GM21529 (cell line): ENCODE measurements at regions not wholly inside any gene's neighbourhood (a gene's known extent, or its start where the extent isn't known, plus 50 kb on each side); places are given as distances from the start of the nearest gene placed in this dataset.

ENCODE experiments used
- ATAC-seq: cut with Tn5 transposase; IDR thresholded peaks from one replicate; pipeline ENCODE4 v1.9.1; 2021; ENCODE audit not compliant: unreplicated experiment

GRCh38 chr1:204736836-204737235 is 51.3 kb upstream of the LRRN2 start:
- ATAC-seq, result no peak

DNA sequence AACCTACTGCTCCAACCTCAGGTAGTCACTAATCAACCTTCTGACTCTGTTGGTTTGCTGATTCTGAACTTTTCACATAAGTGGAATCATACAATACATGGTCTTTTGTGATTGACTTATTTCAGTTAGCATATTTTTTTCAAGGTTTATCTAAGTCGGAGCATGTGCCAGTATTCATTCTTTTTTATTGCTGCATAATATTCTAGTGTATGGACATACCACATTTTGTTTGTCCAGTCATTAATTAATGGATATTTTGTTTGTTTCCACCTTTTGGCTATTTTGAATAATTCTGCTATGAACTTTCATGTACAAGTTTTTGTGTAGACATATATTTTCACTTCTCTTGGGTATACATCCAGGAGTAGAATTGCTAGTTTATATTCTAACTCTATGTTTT is 53.0 kb upstream of the LRRN2 start:
- no peak for ATAC-seq

DNA sequence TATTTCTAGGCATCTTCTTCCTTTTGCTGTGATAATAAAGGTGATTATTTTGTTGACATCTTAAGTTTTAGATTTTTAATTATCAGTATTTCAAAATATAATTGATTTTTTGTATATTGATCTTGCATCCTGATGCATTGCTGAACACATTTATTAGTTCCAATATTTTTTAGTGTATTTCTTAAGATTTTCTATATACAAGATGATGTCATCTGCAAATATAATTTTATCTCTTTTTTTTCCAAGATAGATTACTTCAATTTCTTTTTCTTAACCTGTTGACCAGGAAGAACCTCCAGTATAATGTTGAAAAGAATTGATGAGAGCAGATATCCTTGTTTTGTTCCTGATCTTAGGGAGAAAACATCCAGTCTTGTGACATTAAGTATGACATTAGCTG is 54.8 kb upstream of the LRRN2 start:
- no peak for ATAC-seq

GRCh38 chr1:204741440-204741839 is 55.9 kb upstream of the LRRN2 start:
- no peak for ATAC-seq

DNA sequence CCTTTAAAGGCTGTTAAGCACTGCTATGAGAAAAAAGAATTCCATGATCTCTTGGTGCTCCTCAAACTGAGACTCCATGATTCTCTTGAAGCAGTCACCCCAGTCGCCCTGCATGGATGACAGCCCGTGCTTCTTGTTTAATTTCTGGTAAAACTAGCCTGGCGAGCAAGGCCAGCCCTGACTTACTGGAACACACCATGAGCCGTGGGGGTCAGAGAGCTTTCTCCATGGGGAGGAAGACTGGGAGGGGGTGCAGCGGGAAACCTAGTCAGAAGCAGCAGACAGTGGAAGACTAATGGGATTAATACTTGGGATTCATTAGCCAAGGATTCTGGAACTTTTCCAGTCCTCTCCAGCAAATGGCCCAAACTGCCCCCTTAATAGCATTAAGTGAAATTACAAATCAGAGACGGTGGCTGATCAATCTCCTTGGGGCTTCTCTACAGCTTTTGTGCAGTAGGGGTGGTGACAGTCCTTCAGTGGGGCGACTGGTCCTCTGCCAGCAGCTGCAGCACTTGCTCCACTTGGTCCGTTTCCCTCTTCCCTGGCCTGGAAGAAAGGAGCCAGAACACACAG is 57.2 kb upstream of the LRRN2 start:
- ATAC-seq, result no peak

GRCh38 chr1:204744107-204744779 is 58.7 kb upstream of the LRRN2 start:
- no peak for ATAC-seq

DNA sequence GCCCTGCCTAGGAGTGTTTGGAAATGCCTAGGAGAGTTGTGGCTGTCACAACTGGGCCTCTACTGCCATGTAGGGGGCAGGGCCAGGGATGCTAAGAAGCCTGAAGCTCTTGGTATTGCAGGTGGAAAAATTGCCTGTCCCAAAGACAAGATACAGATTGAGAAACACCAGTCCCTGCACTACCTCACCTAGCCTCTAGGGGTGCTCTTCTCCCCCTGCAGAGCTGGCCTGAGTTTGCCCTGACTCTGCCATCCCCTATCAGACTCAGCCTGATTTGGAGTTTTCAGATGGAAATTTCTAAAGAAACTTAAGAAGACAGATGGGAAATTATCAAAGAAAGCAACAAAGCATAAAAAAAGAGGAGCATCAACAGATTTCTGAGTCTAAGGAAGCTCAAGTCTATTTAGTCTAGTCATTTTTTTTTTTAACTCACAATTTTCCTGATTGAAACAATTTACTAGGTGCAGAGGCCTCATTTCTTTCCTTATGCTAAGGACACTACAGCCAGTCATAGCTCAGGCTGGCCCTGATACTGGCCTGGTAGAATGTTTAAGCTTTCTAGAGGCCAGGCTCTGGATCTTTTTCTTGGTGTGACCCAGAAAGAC is 61.4 kb upstream of the LRRN2 start:
- ATAC-seq, result no peak

DNA sequence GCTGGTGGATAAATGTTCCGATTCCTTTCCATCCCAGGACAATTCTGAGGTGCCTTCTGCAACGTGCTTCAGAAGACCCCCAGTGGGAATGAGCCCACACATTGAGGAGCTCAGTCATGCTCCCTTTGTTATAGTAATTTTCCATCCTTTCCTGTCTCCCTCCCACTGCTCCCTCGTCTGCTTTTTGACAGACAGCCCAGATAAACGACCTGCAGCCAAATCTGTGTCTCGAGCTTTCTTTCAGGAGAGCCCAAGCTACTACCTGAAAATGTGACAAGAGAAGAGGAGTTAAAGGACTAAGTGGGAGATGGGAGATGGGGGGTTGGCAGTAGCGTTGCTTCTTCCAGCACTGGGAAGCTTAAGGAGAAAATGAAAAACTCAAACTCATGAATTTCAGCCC is 65.9 kb upstream of the LRRN2 start:
- ATAC-seq, result no peak

- ATAC-seq, result no peak
Observed at GRCh38 chr1:204751883-204752687, 66.5 kb upstream of the LRRN2 start.

DNA sequence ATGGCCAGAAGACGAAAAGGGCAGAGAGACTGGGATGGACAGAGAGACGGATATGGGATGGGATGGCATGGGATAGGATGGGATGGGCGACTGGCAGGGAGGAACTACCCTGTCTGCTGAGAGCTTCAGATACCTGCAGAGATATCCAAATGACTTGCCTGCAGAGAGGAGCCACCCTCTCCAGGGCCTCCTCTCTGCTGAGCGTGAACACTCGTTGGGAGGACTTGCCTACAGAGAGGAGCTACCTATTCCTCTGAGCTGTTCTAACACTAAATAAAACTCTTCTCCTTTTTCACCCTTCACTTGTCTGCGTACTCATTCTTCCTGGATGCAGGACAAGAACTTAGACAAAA is 67.1 kb upstream of the LRRN2 start:
- ATAC-seq, result no peak

- no peak for ATAC-seq
Observed at GRCh38 chr1:204754821-204755220, 69.3 kb upstream of the LRRN2 start.

- no peak for ATAC-seq
Observed at GRCh38 chr1:204756349-204756748, 70.8 kb upstream of the LRRN2 start.

DNA sequence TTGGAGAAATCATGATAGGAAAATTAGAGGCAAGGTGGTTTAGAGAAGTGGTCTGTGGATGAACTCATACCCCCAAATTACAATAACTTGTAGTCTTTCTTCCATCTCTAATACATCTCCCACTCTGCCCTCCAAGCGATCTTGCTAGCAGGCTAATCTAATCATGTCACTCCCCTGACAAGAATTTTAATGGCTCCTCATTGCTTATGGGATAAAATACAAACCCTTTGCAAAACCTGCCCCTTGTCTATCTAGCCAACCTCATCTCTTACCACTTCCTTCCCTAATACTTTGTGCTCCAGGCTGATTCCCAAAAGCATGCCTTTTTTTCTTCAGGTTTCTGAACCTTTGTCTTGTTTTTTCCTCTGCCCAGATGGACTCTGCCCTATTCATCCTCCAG is 71.3 kb upstream of the LRRN2 start:
- ATAC-seq, result no peak

DNA sequence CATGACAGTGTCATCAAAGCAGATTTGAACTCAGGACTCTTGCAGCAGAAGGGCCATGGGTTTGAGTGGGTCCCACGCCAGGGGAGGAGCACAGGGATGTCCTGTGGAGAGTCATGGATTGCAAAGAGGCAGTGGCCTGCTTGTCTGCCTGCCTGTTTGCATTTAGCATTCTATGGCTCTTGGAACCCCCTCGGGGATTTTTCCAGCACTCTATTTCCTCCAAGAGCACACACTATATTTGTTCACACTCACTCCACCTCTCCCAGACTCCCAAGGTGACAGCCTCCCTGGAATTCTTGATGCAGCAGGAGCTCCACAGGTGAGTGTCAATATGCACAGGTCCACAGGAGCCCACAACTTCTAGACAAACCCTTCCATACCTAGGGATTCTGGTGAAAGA is 73.1 kb upstream of the LRRN2 start:
- ATAC-seq, result no peak

- ATAC-seq, result no peak
Observed at GRCh38 chr1:204760350-204760749, 74.8 kb upstream of the LRRN2 start.

DNA sequence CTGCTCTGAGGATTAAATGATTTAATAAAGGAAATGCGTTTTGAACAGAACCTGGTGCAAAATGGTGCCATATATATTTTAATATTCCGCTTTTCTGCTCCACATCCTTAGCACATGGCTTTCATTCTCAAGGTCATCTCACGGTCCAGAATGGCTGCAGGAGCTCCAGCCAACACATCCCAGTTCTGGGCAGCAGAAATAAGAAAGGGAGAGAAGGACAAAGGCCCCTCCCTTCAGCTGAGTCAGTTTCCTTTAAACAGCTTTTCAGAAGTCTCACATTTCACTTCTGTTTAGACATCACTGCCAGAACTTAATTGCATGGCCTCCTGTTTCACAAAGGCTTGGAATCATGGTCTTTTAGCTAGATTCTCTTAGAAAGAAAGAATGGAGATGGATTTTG is 75.2 kb upstream of the LRRN2 start:
- no peak for ATAC-seq

GRCh38 chr1:204763773-204764427 is 78.4 kb upstream of the LRRN2 start:
- peak; percentile 79 for ATAC-seq

DNA sequence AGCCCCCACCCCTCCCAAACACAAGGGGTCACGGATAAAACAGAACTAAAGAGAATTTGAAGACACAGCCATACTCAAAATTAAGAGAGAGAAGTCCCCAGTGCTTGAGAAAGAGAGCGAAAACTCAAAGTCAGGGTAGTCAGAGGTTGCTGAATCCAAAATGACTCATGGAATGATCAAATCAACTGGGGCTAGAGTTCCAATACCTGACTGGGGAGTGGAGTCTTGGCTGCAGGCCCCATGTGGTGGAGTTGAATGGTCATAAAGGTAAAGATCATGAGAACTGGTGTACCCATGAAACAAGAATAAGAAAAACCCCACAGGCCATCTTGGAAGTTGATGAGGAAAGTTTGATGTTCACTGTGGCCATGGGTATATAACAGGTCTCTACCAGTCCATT is 84.5 kb upstream of the LRRN2 start:
- ATAC-seq, result no peak

GRCh38 chr1:204771358-204771757 is 85.8 kb upstream of the LRRN2 start:
- no peak for ATAC-seq

DNA sequence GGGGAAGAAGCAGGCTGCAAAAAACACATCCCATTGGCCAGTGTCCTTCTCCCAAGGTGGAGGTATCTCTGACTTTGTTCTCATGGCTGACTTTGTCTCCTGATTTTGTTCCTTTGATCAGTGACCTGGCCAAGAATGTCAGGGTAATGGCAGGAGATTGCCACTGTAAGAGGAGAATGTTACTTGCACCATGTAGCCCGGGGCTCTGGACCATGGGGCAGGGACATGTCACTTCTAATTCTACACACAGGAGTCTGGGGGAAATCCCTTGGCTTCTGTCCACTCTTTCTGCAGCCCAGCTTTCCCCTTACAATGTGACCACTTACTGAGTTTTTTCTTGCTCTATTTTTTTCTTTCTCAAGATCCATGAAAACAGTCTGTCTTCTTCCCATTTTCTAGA is 87.7 kb upstream of the LRRN2 start:
- ATAC-seq, result no peak

- ATAC-seq, result no peak
Observed at GRCh38 chr1:204775546-204775945, 90.0 kb upstream of the LRRN2 start.

- ATAC-seq, result no peak
Observed at GRCh38 chr1:204777591-204777990, 92.1 kb upstream of the LRRN2 start.
